Globus pallidus (tissue), 1 donor: ENCODE measurements at regions not wholly inside any gene's neighbourhood (a gene's known extent, or its start where the extent isn't known, plus 50 kb on each side); places are given as distances from the start of the nearest gene placed in this dataset.

Source experiments
- DNase-seq: peaks from one replicate; pipeline ENCODE4 v3.0.0-alpha.2; 2015; ENCODE audit warnings: low spot score

- no peak for DNase-seq
Observed at GRCh38 chr7:21364801-21365271, 63.0 kb upstream of the SP4 start.

GRCh38 chr7:21365866-21366624, 61.8 kb upstream of the SP4 start:
- no peak for DNase-seq

GRCh38 chr7:21367081-21367480, 60.8 kb upstream of the SP4 start:
- no peak for DNase-seq

- no peak for DNase-seq
Observed at GRCh38 chr7:21367537-21367936, 60.3 kb upstream of the SP4 start.

- DNase-seq = no peak
Observed at GRCh38 chr7:21368317-21368716, 59.6 kb upstream of the SP4 start.

GRCh38 chr7:21370283-21370982, 57.5 kb upstream of the SP4 start:
- DNase-seq = no peak

GRCh38 chr7:21371360-21371759, 56.5 kb upstream of the SP4 start:
- no peak for DNase-seq

- DNase-seq = no peak
Observed at GRCh38 chr7:21373031-21373430, 54.9 kb upstream of the SP4 start.

GRCh38 chr7:21374134-21374533, 53.7 kb upstream of the SP4 start:
- DNase-seq = no peak

GRCh38 chr7:21377545-21377944, 50.3 kb upstream of the SP4 start:
- DNase-seq = no peak
